ENCODE measurements at regions not wholly inside any gene's neighbourhood (a gene's known extent, or its start where the extent isn't known, plus 50 kb on each side); places are given as distances from the start of the nearest gene placed in this dataset.

DNA sequence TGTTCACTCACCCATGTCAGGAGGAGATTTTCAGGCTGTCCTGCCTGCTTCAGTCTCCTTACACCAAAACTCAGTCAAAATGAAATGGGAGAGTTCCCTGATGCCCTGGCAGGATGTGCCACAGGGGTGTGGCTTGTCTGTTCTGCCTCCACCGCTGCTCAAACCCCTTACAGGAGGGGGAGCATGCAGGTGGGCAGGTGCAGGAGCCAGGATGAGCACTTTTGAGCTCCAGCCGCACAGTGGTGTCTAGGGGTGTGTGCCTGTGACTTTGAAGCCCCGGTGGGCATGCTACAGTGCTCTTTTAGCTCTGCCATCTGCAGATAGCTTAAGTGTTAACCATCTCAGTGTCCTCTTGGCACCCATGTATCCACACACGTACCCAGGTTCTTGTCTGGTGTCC, 71.9 kb upstream of the IPO5 start:
- H3K27me3 ChIP-seq (ENCODE audit: control insufficient read depth in 1 of 2, insufficient read depth in 2 of 2, low read length in 2 of 2) = peaks cover 0 to 25% of the 10 kb centered on the region in 2 experiments; a peak in 3 of 5 replicates
- H3K36me3 ChIP-seq (replicated peaks in 1 of 2; ENCODE audit: control insufficient read depth in 1 of 2, insufficient read depth in 2 of 2, low read length in 2 of 2) = no peaks in the 10 kb centered on the region
- 9% methylated on average over 1 of the region's 4 CpGs for WGBS (ENCODE audit: low lambda C conversion rate)
- DNase-seq (ENCODE audit: low spot score) (no peak), FAIRE-seq (no peak), ATAC-seq (no peak)
- H3K9ac ChIP-seq (ENCODE audit: insufficient read depth, low read depth, low read length) = no peak overlapping the region
- no peak overlapping the region for H3K27ac ChIP-seq (ENCODE audit: extremely low read length, insufficient read depth, low read length)
- H3K4me3 ChIP-seq (replicated peaks in 1 of 3; ENCODE audit: insufficient read depth in 1 of 3, low read depth in 2 of 3, low read length in 3 of 3) = no peak overlapping the region
- intact Hi-C loops (cut with micrococcal nuclease; ENCODE audit: unreplicated experiment) (no loop called here), in situ Hi-C loops (cut with HindIII; ENCODE audit: extremely low pct_ligation_motif_present, low pct_unique_long_range_greater_than_20kb) (no loop called here)
- ChIA-PET POLR2A (no interaction called here), CTCF (ENCODE audit: low intra/inter-chr PET ratio, low total read pairs) (no interaction called here)
- H2AFZ ChIP-seq (ENCODE audit: low read length) = no peak overlapping the region
- no peaks in the 10 kb centered on the region for H4K20me1 ChIP-seq (ENCODE audit: insufficient read depth, low read length)
- TF ChIP-seq ZNF709 (CRISPR knock-in tag; IDR thresholded peaks at IDR 0.05) = no peak
- no peak overlapping the region for H3K4me2 ChIP-seq (ENCODE audit: low read depth, low read length)
- H3K9me3 ChIP-seq (ENCODE audit: low read length) = no peaks in the 10 kb centered on the region
- H3K79me2 ChIP-seq (ENCODE audit: insufficient read depth, low read length) = no peaks in the 10 kb centered on the region
- no peaks in the 10 kb centered on the region for H3K4me1 ChIP-seq (ENCODE audit: insufficient read depth, low read length)
- no TSS peak for BruUV-seq (replicated peaks)

DNA sequence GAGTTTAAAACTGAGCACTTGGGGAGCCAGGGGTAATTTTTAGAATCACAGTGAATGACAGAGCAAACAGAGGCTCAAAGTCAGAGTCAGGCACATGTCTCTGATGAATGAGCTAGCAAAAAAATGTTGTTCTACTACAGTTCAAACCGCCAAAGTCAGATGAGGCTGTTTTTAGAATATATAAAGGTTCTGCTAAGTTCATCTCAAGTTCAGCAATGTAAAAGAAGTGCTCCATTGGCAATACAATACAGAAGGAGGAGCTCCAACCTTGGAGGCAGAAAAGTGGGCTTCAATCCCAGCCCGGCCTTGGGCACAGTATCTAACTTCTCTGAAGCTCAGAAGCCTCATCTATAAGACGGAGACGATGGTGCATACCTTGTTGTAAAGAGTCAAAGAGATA, 70.1 kb upstream of the IPO5 start:
- intact Hi-C loops (cut with micrococcal nuclease; ENCODE audit: unreplicated experiment) (no loop called here), in situ Hi-C loops (cut with HindIII; ENCODE audit: extremely low pct_ligation_motif_present, low pct_unique_long_range_greater_than_20kb) (no loop called here)
- Histone ChIP-seq H2AFZ (ENCODE audit: low read length) (no peak overlapping the region), H3K79me2 (ENCODE audit: insufficient read depth, low read length) (no peaks in the 10 kb centered on the region), H3K9ac (ENCODE audit: insufficient read depth, low read depth, low read length) (no peak overlapping the region), H3K9me3 (ENCODE audit: low read length) (no peaks in the 10 kb centered on the region), H4K20me1 (ENCODE audit: insufficient read depth, low read length) (no peaks in the 10 kb centered on the region), H3K27ac (ENCODE audit: extremely low read length, insufficient read depth, low read length) (no peak overlapping the region), H3K27me3 (ENCODE audit: control insufficient read depth in 1 of 2, insufficient read depth in 2 of 2, low read length in 2 of 2) (peaks cover 0 to 30% of the 10 kb centered on the region in 2 experiments; a peak in 3 of 5 replicates), H3K4me3 (replicated peaks in 1 of 3; ENCODE audit: insufficient read depth in 1 of 3, low read depth in 2 of 3, low read length in 3 of 3) (no peak overlapping the region), H3K4me1 (ENCODE audit: insufficient read depth, low read length) (no peaks in the 10 kb centered on the region), H3K36me3 (replicated peaks in 1 of 2; ENCODE audit: control insufficient read depth in 1 of 2, insufficient read depth in 2 of 2, low read length in 2 of 2) (no peaks in the 10 kb centered on the region), H3K4me2 (ENCODE audit: low read depth, low read length) (no peak overlapping the region)
- no TSS peak for BruUV-seq (replicated peaks)
- no peak for ATAC-seq
- ChIA-PET POLR2A (no interaction called here), CTCF (ENCODE audit: low intra/inter-chr PET ratio, low total read pairs) (no interaction called here)
- TF ChIP-seq ZNF660 (CRISPR knock-in tag; IDR thresholded peaks at IDR 0.05; ENCODE audit: borderline replicate concordance, low read depth) = no peak
- no peak for TF ChIP-seq ZNF605 (CRISPR knock-in tag; IDR thresholded peaks at IDR 0.05)
- no peak for TF ChIP-seq CHCHD3 (CRISPR knock-in tag; IDR thresholded peaks at IDR 0.05)
- no peak for FAIRE-seq
- 17% methylated on average over 4 of the region's 4 CpGs for WGBS (ENCODE audit: low lambda C conversion rate)
- DNase-seq (ENCODE audit: low spot score) = no peak
